Activated naive CD4-positive, alpha-beta T cell treated with anti-CD3 and anti-CD28 coated beads for 36 hours (primary cell): ENCODE measurements at regions not wholly inside any gene's neighbourhood (a gene's known extent, or its start where the extent isn't known, plus 50 kb on each side); places are given as distances from the start of the nearest gene placed in this dataset.
"Not testable (repeated sequence)": the region's sequence is repeated elsewhere in the genome, so short reads cannot be mapped to it uniquely, and the experiment has no call there.

Source experiments
- CTCF ChIA-PET: fragments of 350-600 bp; sonication (Branson Sonifier 250); formaldehyde crosslinking; loops from one replicate; lab custom pipeline; 2021; ENCODE audit warnings: antibody characterized with exemption; lab: Charles Lee
- DNase-seq: peaks from one replicate; pipeline ENCODE4 v3.0.0-alpha.2; 2020
- H3K27ac Mint-ChIP-seq: one replicate; pipeline ENCODE4 v1.8.0; 2021; ENCODE audit warnings: mild to moderate bottlenecking, mixed read lengths
- H3K27me3 Mint-ChIP-seq: one replicate; pipeline ENCODE4 v1.8.0; 2021; ENCODE audit warnings: low read depth, mixed read lengths
- H3K36me3 Mint-ChIP-seq: one replicate; pipeline ENCODE4 v1.8.0; 2021; ENCODE audit warnings: low read depth, mixed read lengths
- H3K4me1 Mint-ChIP-seq: one replicate; pipeline ENCODE4 v1.8.0; 2021; ENCODE audit warnings: low read depth, mixed read lengths
- H3K4me3 Mint-ChIP-seq: one replicate; pipeline ENCODE4 v1.8.0; 2021; ENCODE audit warnings: mild to moderate bottlenecking, moderate library complexity, mixed read lengths
- H3K9me3 Mint-ChIP-seq: one replicate; pipeline ENCODE4 v1.8.0; 2021; ENCODE audit warnings: mixed read lengths
- intact Hi-C: fragments of 100-400 bp; cut with micrococcal nuclease; formaldehyde crosslinking; loops from one replicate; pipeline ENCODE4 v1.15.1; 2023

- no peaks in the 10 kb centered on the region for H3K36me3 Mint-ChIP-seq
- intact Hi-C loops, result no loop called here
- H3K27ac Mint-ChIP-seq, result no peak overlapping the region
- H3K27me3 Mint-ChIP-seq, result peaks cover 22% of the 10 kb centered on the region
- CTCF ChIA-PET, result interaction anchor here (0.7 kb wide), 1 partner anchor 39 kb away, joined by 3 read pairs; no protein-coding TSS in a partner anchor
- no peak for DNase-seq
- H3K4me1 Mint-ChIP-seq, result peaks cover 11% of the 10 kb centered on the region
- H3K9me3 Mint-ChIP-seq, result no peaks in the 10 kb centered on the region
- H3K4me3 Mint-ChIP-seq, result no peak overlapping the region
Observed at GRCh38 chr5:157990583-157991181, 131.7 kb upstream of the CLINT1 start.

- Mint-ChIP-seq H3K4me3 (no peak overlapping the region), H3K9me3 (no peaks in the 10 kb centered on the region), H3K36me3 (no peaks in the 10 kb centered on the region), H3K27ac (no peak overlapping the region), H3K27me3 (peaks cover 15% of the 10 kb centered on the region), H3K4me1 (peaks cover 3% of the 10 kb centered on the region)
- no peak for DNase-seq
- CTCF ChIA-PET, result interaction anchor here (1.0 kb wide), 1 partner anchor 186 kb away, joined by 3 read pairs; no protein-coding TSS in a partner anchor
- intact Hi-C loops, result no loop called here
Observed at GRCh38 chr5:157989296-157989695, 130.4 kb upstream of the CLINT1 start.

- no peaks in the 10 kb centered on the region for H3K9me3 Mint-ChIP-seq
- peaks cover 5% of the 10 kb centered on the region for H3K27me3 Mint-ChIP-seq
- no peak overlapping the region for H3K27ac Mint-ChIP-seq
- DNase-seq, result no peak
- no peaks in the 10 kb centered on the region for H3K4me1 Mint-ChIP-seq
- CTCF ChIA-PET, result interaction anchor here (0.6 kb wide), 1 partner anchor 169 kb away, joined by 3 read pairs; no protein-coding TSS in a partner anchor
- intact Hi-C loops, result no loop called here
- H3K4me3 Mint-ChIP-seq, result no peak overlapping the region
- H3K36me3 Mint-ChIP-seq, result peaks cover 1% of the 10 kb centered on the region
Observed at GRCh38 chr5:157987259-157987658, 128.3 kb upstream of the CLINT1 start.

- intact Hi-C loops, result no loop called here
- Mint-ChIP-seq H3K4me3 (no peak overlapping the region), H3K4me1 (no peaks in the 10 kb centered on the region), H3K9me3 (no peaks in the 10 kb centered on the region), H3K27ac (no peak overlapping the region), H3K36me3 (peaks cover 1% of the 10 kb centered on the region), H3K27me3 (no peaks in the 10 kb centered on the region)
- CTCF ChIA-PET, result no interaction called here
- DNase-seq, result no peak
Observed at GRCh38 chr5:157986431-157986990, 127.6 kb upstream of the CLINT1 start.

GRCh38 chr5:157984611-157985010 lies 125.7 kb upstream of the CLINT1 start:
- no peak overlapping the region for H3K4me3 Mint-ChIP-seq
- peaks cover 1% of the 10 kb centered on the region for H3K36me3 Mint-ChIP-seq
- H3K4me1 Mint-ChIP-seq, result no peaks in the 10 kb centered on the region
- DNase-seq, result no peak
- CTCF ChIA-PET, result no interaction called here
- no peak overlapping the region for H3K27ac Mint-ChIP-seq
- no peaks in the 10 kb centered on the region for H3K9me3 Mint-ChIP-seq
- H3K27me3 Mint-ChIP-seq, result no peaks in the 10 kb centered on the region
- intact Hi-C loops, result no loop called here

GRCh38 chr5:157983906-157984551 lies 125.1 kb upstream of the CLINT1 start:
- H3K27me3 Mint-ChIP-seq, result no peaks in the 10 kb centered on the region
- no peak overlapping the region for H3K4me3 Mint-ChIP-seq
- H3K9me3 Mint-ChIP-seq, result no peaks in the 10 kb centered on the region
- intact Hi-C loops, result no loop called here
- DNase-seq, result no peak
- H3K27ac Mint-ChIP-seq, result no peak overlapping the region
- no peaks in the 10 kb centered on the region for H3K4me1 Mint-ChIP-seq
- H3K36me3 Mint-ChIP-seq, result peaks cover 1% of the 10 kb centered on the region
- CTCF ChIA-PET, result no interaction called here

- H3K36me3 Mint-ChIP-seq, result peaks cover 1% of the 10 kb centered on the region
- DNase-seq, result no peak
- H3K9me3 Mint-ChIP-seq, result no peaks in the 10 kb centered on the region
- CTCF ChIA-PET, result interaction anchor here (0.7 kb wide), 1 partner anchor 18 kb away, joined by 3 read pairs; no protein-coding TSS in a partner anchor
- H3K4me1 Mint-ChIP-seq, result no peaks in the 10 kb centered on the region
- intact Hi-C loops, result no loop called here
- no peak overlapping the region for H3K27ac Mint-ChIP-seq
- H3K27me3 Mint-ChIP-seq, result peaks cover 6% of the 10 kb centered on the region
- H3K4me3 Mint-ChIP-seq, result no peak overlapping the region
Observed at GRCh38 chr5:157978061-157978460, 119.1 kb upstream of the CLINT1 start.

- CTCF ChIA-PET, result interaction anchor here (0.6 kb wide), 1 partner anchor 1248 kb away, joined by 4 read pairs; no protein-coding TSS in a partner anchor
- DNase-seq, result no peak
- H3K36me3 Mint-ChIP-seq, result no peaks in the 10 kb centered on the region
- no peak overlapping the region for H3K4me3 Mint-ChIP-seq
- H3K27me3 Mint-ChIP-seq, result peaks cover 6% of the 10 kb centered on the region
- H3K4me1 Mint-ChIP-seq, result no peaks in the 10 kb centered on the region
- no peaks in the 10 kb centered on the region for H3K9me3 Mint-ChIP-seq
- no peak overlapping the region for H3K27ac Mint-ChIP-seq
- intact Hi-C loops, result no loop called here
Observed at GRCh38 chr5:157976429-157976828, 117.5 kb upstream of the CLINT1 start.

- H3K27ac Mint-ChIP-seq, result no peak overlapping the region
- H3K27me3 Mint-ChIP-seq, result peaks cover 6% of the 10 kb centered on the region
- no peak overlapping the region for H3K4me3 Mint-ChIP-seq
- H3K36me3 Mint-ChIP-seq, result no peaks in the 10 kb centered on the region
- CTCF ChIA-PET, result interaction anchor here (0.9 to 2.0 kb wide), 3 partner anchors 11 to 155 kb away, joined by 3 to 5 read pairs (median 3); no protein-coding TSS in a partner anchor
- no peaks in the 10 kb centered on the region for H3K4me1 Mint-ChIP-seq
- H3K9me3 Mint-ChIP-seq, result no peaks in the 10 kb centered on the region
- no peak for DNase-seq
- intact Hi-C loops, result no loop called here
Observed at GRCh38 chr5:157972579-157972978, 113.6 kb upstream of the CLINT1 start.

- no peak for DNase-seq
- intact Hi-C loops, result no loop called here
- Mint-ChIP-seq H3K9me3 (no peaks in the 10 kb centered on the region), H3K4me1 (no peaks in the 10 kb centered on the region), H3K27me3 (peaks cover 6% of the 10 kb centered on the region), H3K4me3 (no peak overlapping the region), H3K27ac (no peak overlapping the region), H3K36me3 (no peaks in the 10 kb centered on the region)
- CTCF ChIA-PET, result interaction anchor here (0.7 to 2.0 kb wide), 5 partner anchors 10 to 154 kb away, joined by 3 to 5 read pairs (median 3); no protein-coding TSS in a partner anchor
Observed at GRCh38 chr5:157971571-157972216, 112.7 kb upstream of the CLINT1 start.

- H3K36me3 Mint-ChIP-seq, H3K27ac Mint-ChIP-seq, H3K4me1 Mint-ChIP-seq, H3K9me3 Mint-ChIP-seq, H3K4me3 Mint-ChIP-seq, intact Hi-C loops, DNase-seq, H3K27me3 Mint-ChIP-seq: not testable (repeated sequence)
- CTCF ChIA-PET, result interaction anchor here (1.0 kb wide), 1 partner anchor 107 kb away, joined by 3 read pairs; no protein-coding TSS in a partner anchor
Observed at GRCh38 chr5:157968570-157968969, 109.6 kb upstream of the CLINT1 start.

GRCh38 chr5:157965989-157966388 lies 107.0 kb upstream of the CLINT1 start:
- intact Hi-C loops, result no loop called here
- no peak overlapping the region for H3K27ac Mint-ChIP-seq
- no peak for DNase-seq
- CTCF ChIA-PET, result no interaction called here
- no peaks in the 10 kb centered on the region for H3K4me1 Mint-ChIP-seq
- no peaks in the 10 kb centered on the region for H3K36me3 Mint-ChIP-seq
- H3K4me3 Mint-ChIP-seq, result no peak overlapping the region
- no peaks in the 10 kb centered on the region for H3K27me3 Mint-ChIP-seq
- no peaks in the 10 kb centered on the region for H3K9me3 Mint-ChIP-seq
